ENCODE measurements at regions not wholly inside any gene's neighbourhood (a gene's known extent, or its start where the extent isn't known, plus 50 kb on each side); places are given as distances from the start of the nearest gene placed in this dataset.

DNA sequence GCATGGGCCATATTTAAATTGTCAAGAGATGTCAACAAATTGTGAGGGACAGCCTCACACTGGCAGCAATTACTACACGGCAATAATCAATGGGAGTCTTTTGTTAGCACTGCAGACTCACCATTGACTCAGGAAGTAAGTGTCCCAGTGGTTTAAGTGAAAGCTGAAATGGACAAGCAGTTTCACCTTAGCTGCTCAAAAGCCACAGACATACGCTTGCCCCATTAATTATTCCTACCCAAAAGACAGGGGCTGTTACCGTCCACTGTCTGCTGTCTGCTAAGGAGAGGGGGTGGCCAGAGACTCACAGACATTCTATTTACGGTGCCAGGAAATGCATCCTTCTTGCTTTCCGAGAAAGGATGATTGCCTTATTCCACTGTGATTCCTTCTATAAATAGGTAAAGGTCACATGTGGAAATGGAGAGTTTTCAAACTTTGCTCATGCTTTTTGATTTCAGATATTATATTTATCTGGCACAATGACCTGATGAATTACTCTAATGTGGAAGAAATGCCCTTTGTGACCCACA, 309.7 kb upstream of the NFE2L3 start:
- Histone ChIP-seq H3K9me2 (ENCODE audit: insufficient read depth, low read length) (no peaks in the 10 kb centered on the region), H3K36me3 (ENCODE audit: insufficient read depth, low read length) (no peaks in the 10 kb centered on the region), H3F3A (ENCODE audit: insufficient read depth, low read length, poor library complexity, severe bottlenecking) (no peaks in the 10 kb centered on the region), H3K27me3 (ENCODE audit: insufficient read depth, low read depth, low read length) (no peaks in the 10 kb centered on the region), H2AFZ (ENCODE audit: low read depth, low read length) (no peak overlapping the region), H3K9ac (ENCODE audit: low read length) (no peak overlapping the region), H3K4me2 (ENCODE audit: low read length) (no peak overlapping the region), H3K27ac (ENCODE audit: low read length) (no peak overlapping the region), H3K9me3 (ENCODE audit: low read length) (no peaks in the 10 kb centered on the region), H3K4me3 (ENCODE audit: low read length) (no peak overlapping the region), H4K20me1 (ENCODE audit: insufficient read depth) (no peaks in the 10 kb centered on the region), H3K79me2 (replicated peaks; ENCODE audit: insufficient read depth, low read length) (no peaks in the 10 kb centered on the region)
- no peak for TF ChIP-seq EZH2 (IDR thresholded peaks at IDR 0.05; ENCODE audit: borderline replicate concordance, insufficient read depth, low read length, poor library complexity, severe bottlenecking)
- peak; percentile 14 for TF ChIP-seq POLR2AphosphoS5 (IDR thresholded peaks at IDR 0.05)

DNA sequence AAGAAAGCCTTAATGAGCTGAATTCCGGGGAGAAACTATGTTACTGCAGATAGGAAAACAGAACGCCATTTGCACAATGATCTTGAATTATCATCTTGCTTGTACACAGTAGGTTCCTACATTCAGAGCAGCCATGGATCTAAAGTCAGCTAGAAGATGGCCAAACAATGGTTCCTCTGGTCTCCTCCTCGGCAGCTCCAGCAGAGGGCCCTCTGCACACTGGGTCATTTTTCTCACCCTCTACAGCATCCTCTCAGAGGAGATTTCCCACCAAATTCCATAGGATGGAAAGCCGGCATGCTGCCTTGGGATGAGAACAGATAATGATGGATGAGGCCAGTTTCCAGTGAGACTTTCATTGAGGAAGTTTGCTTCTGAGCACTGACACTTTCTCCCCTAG, 308.5 kb upstream of the NFE2L3 start:
- no peak overlapping the region for H3K27ac ChIP-seq (ENCODE audit: low read length)
- H3F3A ChIP-seq (ENCODE audit: insufficient read depth, low read length, poor library complexity, severe bottlenecking), result no peaks in the 10 kb centered on the region
- H3K27me3 ChIP-seq (ENCODE audit: insufficient read depth, low read depth, low read length), result no peaks in the 10 kb centered on the region
- H3K4me3 ChIP-seq (ENCODE audit: low read length), result no peak overlapping the region
- no peak overlapping the region for H3K4me2 ChIP-seq (ENCODE audit: low read length)
- no peaks in the 10 kb centered on the region for H3K9me2 ChIP-seq (ENCODE audit: insufficient read depth, low read length)
- no peak overlapping the region for H2AFZ ChIP-seq (ENCODE audit: low read depth, low read length)
- H3K9ac ChIP-seq (ENCODE audit: low read length), result no peak overlapping the region
- no peaks in the 10 kb centered on the region for H3K9me3 ChIP-seq (ENCODE audit: low read length)
- H4K20me1 ChIP-seq (ENCODE audit: insufficient read depth), result no peaks in the 10 kb centered on the region
- H3K36me3 ChIP-seq (ENCODE audit: insufficient read depth, low read length), result no peaks in the 10 kb centered on the region
- H3K79me2 ChIP-seq (replicated peaks; ENCODE audit: insufficient read depth, low read length), result no peaks in the 10 kb centered on the region
- TF ChIP-seq EP300 (conservative IDR thresholded peaks at IDR 0.05; ENCODE audit: poor library complexity, severe bottlenecking), result no peak
- no peak for TF ChIP-seq POLR2AphosphoS5 (IDR thresholded peaks at IDR 0.05)
- no peak for TF ChIP-seq MXI1 (conservative IDR thresholded peaks at IDR 0.05; ENCODE audit: poor library complexity, severe bottlenecking)
- no peak for TF ChIP-seq REST (IDR thresholded peaks at IDR 0.05; ENCODE audit: borderline replicate concordance)
- no peak for TF ChIP-seq EZH2 (IDR thresholded peaks at IDR 0.05; ENCODE audit: borderline replicate concordance, insufficient read depth, low read length, poor library complexity, severe bottlenecking)
- no peak for TF ChIP-seq TAF1 (IDR thresholded peaks at IDR 0.05; ENCODE audit: low read depth)
- no peak for TF ChIP-seq CTCF (IDR thresholded peaks at IDR 0.05; ENCODE audit: poor library complexity, severe bottlenecking)
- TF ChIP-seq RAD21 (conservative IDR thresholded peaks at IDR 0.05), result no peak
- no peak for TF ChIP-seq SMC3 (conservative IDR thresholded peaks at IDR 0.05; ENCODE audit: poor library complexity)

All from neural cell (in vitro differentiated cells).